Nucleus accumbens (tissue), 56 donors: ENCODE measurements at regions not wholly inside any gene's neighbourhood (a gene's known extent, or its start where the extent isn't known, plus 50 kb on each side); places are given as distances from the start of the nearest gene placed in this dataset.
A peak's percentile ranks its signal among the peaks of the same experiment; 100 is the strongest.

ENCODE experiments used
- DNase-seq, 56 donors: peaks; one replicate each; lab custom pipeline; 2025; lab: John Stamatoyannopoulos, UW

GRCh38 chr15:31544361-31544760, 217.7 kb downstream of the KLF13 start:
- DNase-seq, result no peak

DNA sequence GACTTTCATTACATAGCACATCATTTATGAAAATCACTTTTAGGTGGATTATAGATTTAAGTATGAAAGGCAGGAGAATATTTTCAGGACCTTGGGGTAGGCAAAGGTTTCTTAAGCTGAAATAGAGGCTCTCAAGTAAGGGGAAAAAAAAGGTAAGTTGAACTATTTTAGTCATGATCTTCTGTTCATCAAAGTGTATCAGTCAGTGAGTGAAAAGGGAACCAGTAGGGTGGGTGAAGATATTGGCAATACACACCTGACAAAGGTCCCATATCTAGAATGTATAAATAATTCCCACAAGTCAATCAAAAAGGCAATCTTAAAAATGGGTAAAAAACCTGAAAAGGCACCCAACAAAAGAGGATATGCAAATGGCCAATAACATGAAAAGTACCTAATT, 218.6 kb downstream of the KLF13 start:
- DNase-seq, result no peak

GRCh38 chr15:31550211-31550977, 223.8 kb downstream of the KLF13 start:
- DNase-seq, result no peak

- peak in 17 of 56 donors; percentile 21 to 76 (median 35) for DNase-seq
Observed at GRCh38 chr15:31551323-31551722, 224.7 kb downstream of the KLF13 start.

DNA sequence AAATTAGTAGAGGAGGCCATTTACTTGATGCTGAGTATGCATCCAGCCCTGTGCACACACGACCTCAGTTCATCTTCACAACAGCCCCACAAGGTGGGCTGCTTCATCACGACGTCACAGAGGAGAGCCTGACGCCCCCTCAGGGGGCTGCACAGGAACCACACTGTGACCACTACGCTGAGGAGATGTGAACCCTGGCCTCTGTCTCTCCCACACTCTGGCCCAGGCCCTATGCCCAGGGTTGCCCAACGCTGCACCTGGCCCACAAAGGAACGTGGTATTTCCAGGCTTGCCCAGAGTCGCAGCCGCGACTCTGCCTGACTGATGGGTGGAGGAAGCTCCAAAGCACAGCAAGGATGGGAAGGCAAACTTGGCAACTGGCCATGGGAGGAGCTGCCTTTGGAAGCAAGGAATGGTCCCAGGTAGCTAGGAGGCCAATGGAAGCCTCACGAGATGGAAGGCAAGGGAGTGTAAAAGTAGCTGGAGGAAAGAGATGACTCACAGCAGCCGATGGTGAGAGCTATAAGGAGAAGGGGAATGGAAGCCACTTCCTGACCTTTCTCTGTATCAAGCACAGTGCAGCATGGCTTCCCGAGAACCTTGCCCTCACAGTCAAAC, 226.0 kb downstream of the KLF13 start:
- peak in 1 of 56 donors; percentile 7 for DNase-seq

DNA sequence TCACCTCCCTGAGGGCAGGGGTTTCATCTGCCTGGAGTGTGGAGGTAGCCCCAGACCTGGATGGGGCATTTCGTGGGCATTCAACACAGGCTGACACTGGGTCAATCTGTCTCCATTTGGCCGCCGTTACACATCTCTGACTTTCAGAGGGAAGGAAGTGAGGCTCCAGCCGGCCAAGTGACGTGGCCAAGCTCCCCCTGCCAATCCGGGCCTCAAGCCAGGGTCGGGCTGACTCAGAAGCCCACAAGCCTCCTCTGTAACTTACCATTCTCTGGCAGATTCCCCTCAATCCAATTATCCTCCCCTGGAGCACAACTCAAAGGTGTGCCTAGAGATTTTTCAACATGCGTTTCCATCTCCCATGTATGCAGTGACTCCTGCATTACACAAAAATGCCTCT, 227.6 kb downstream of the KLF13 start:
- peak in 15 of 56 donors; percentile 9 to 62 (median 32) for DNase-seq

DNA sequence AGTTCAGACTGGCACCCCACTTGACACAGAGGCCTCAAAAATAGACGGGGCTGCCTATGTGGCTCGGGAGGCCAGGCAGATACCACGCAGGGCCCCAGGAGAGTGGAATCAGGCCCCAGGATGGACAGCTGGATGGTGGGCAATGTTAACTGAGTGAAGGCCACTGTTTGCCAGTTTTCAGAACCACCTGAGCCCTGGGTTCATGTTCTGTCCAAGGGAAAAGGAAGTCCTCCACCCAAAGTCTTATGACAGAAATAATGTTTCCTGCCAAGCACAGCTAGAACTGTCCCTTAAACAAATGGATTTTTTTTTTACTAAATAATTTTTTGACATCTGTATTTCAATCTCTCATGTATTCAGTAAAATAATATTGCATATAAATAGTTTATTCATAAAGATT, 228.4 kb downstream of the KLF13 start:
- DNase-seq, result no peak

- no peak for DNase-seq
Observed at GRCh38 chr15:31556494-31557150, 230.0 kb downstream of the KLF13 start.

- no peak for DNase-seq
Observed at GRCh38 chr15:31557899-31558298, 231.3 kb downstream of the KLF13 start.

GRCh38 chr15:31558840-31559239, 232.2 kb downstream of the KLF13 start:
- no peak for DNase-seq

DNA sequence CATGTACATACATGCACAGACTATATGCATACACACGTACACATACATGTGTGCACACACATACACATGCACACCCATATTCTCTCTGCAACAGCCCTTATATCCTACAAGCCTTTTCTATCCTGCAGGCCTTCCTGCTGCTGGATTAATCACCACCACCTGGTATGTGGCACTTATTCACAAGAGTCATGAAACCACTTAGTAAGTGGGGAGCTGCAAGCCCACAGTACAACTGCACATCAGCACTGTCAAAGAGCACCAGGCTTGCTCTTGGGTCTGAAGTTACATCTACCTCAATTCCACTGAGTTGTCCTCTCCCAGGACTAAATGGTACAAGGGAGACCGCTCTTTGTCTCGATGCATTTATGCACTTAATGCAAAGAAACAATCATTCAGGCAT, 233.2 kb downstream of the KLF13 start:
- no peak for DNase-seq

DNA sequence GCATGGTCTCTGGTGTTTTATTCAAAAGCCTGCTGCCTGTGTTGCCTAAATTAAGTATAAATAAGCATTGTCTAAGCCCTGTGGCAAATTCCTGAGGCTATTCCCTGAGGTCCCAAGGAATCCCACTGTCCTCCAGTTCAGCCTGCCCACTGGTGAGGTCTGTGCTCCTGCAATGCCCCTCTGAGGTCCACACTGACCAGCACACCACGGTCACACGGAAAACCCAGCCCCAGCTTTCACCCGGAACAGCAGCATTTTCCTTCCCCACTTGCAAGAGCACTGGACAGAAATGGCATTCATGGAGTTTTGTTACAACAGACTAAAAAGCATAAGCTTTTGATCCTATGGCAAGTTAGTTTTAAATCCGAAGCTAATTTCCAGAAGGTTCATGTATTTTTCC, 234.0 kb downstream of the KLF13 start:
- DNase-seq, result no peak

- DNase-seq, result no peak
Observed at GRCh38 chr15:31561156-31561555, 234.5 kb downstream of the KLF13 start.

- DNase-seq, result no peak
Observed at GRCh38 chr15:31563001-31563400, 236.4 kb downstream of the KLF13 start.

- no peak for DNase-seq
Observed at GRCh38 chr15:31563421-31563820, 236.8 kb downstream of the KLF13 start.

DNA sequence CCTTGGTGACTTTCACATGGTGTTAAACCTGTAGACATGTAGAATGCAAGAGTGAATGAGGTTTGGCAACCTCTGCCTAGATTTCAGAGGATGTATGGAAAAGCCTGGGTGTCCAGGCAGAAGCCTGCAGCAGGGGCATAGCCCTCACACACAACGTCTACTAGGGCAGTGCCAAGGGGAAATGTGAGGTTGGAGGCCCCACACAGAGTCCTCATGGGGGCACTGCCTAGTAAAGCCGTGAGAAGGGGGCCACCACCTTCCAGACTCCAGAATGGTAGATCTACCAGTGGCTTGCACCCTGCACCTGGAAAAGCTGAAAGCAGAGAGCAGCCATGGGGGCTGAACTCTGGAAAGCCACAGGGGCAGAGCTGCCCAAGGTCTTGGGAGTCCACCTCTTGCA, 241.2 kb downstream of the KLF13 start:
- DNase-seq, result no peak

DNA sequence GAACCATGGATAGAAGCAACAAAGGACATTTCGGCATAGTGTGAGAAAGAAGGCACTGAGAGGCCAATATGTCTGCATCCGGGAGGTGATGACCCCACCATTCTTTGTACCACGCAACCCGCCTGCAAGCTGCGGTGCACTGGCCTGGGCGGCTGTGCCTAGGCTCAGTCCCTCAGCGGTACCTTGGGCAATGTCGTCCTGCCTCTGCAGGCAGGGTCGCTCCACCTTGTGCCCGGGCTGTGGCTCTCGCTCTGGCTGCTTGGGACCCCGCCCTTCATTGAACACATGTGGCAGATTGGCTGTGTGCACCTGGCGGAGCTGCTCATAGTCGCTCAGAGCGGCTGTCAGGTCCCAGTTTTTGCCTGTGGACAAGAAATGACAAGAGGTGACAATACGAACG, 243.2 kb downstream of the KLF13 start:
- no peak for DNase-seq

GRCh38 chr15:31570591-31570990, 244.0 kb downstream of the KLF13 start:
- DNase-seq, result no peak

- DNase-seq, result no peak
Observed at GRCh38 chr15:31571676-31572075, 245.0 kb downstream of the KLF13 start.

DNA sequence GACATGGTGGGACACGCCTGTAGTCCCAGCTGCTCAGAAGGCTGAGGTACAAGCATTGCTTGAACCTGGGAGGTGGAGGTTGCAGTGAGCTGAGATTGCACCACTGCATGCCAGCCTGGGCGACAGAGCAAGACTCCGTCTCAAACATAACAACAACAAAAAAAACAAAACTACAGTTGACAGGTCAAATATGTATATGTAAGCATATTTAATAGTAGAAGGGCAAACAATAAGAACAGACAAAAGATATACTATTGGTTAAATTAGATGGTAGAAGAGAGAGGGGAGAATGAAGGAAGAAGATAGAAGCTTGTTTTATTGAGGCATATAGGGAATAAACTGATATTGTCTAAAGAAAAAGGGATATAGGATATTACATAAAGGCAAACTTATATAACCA, 247.1 kb downstream of the KLF13 start:
- no peak for DNase-seq

DNA sequence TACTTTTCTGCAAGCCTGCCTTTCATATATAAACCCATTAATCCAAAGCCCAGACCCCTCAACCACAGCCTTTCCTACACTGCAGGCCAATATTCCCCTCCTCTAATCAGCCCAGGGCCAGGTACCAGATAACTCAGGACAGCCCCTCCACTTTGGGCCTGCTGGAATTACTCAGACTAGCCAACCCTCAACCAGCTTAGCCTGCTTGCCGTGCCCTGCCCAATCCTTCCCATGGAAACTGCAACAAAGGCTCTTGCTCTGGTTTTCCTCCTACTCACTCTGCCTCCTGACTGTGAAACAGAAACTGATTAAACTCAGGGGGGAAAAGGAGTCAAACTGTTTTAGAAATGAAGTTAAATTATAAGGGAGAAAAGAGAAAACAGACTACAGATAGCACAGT, 248.1 kb downstream of the KLF13 start:
- peak in 12 of 56 donors; percentile 10 to 44 (median 21) for DNase-seq

- no peak for DNase-seq
Observed at GRCh38 chr15:31577108-31577507, 250.5 kb downstream of the KLF13 start.
